Breast epithelium (tissue), 3 donors: ENCODE measurements at regions not wholly inside any gene's neighbourhood (a gene's known extent, or its start where the extent isn't known, plus 50 kb on each side); places are given as distances from the start of the nearest gene placed in this dataset.

ENCODE experiments used
- CTCF ChIP-seq, 3 donors: fragments of 450-650 bp; IDR thresholded peaks; one replicate each; pipeline ENCODE4 v1.5.1; 2016 to 2017; ENCODE audit warnings: antibody characterized with exemption in 3 of 3, mild to moderate bottlenecking in 3 of 3, moderate library complexity in 3 of 3
- POLR2A ChIP-seq: fragments of 450-650 bp; IDR thresholded peaks from one replicate; pipeline ENCODE4 v1.6.1; 2016; ENCODE audit warnings: antibody characterized with exemption, mild to moderate bottlenecking, moderate library complexity
- POLR2AphosphoS5 ChIP-seq, 3 donors: sonication (generic); formaldehyde crosslinking; IDR thresholded peaks; one replicate each; pipeline ENCODE4 v1.6.1; 2017; ENCODE audit warnings: antibody characterized with exemption in 3 of 3

- no peak for TF ChIP-seq CTCF (IDR thresholded peaks at IDR 0.05)
- TF ChIP-seq POLR2A = no peak
- no peak for TF ChIP-seq POLR2AphosphoS5 (IDR thresholded peaks at IDR 0.05)
These were observed 183.2 kb upstream of the POT1 start for GRCh38 chr7:125112850-125113249.
